ENCODE measurements at regions not wholly inside any gene's neighbourhood (a gene's known extent, or its start where the extent isn't known, plus 50 kb on each side); places are given as distances from the start of the nearest gene placed in this dataset.

GRCh38 chr10:110399106-110399964 is 94.6 kb upstream of the SMNDC1 start:
- no peak for DNase-seq

- DNase-seq, result peak; percentile 6
Measured at GRCh38 chr10:110399965-110400933, 95.5 kb upstream of the SMNDC1 start.

GRCh38 chr10:110401401-110402076 is 96.2 kb upstream of the DUSP5 start:
- no peak for DNase-seq

- DNase-seq, result no peak
Measured at GRCh38 chr10:110402077-110402416, 95.7 kb upstream of the DUSP5 start.

GRCh38 chr10:110403593-110403992 is 94.1 kb upstream of the DUSP5 start:
- no peak for DNase-seq

- DNase-seq, result no peak
Measured at GRCh38 chr10:110404413-110404812, 93.3 kb upstream of the DUSP5 start.

GRCh38 chr10:110404825-110405224 is 92.9 kb upstream of the DUSP5 start:
- DNase-seq, result no peak

- DNase-seq, result no peak
Measured at GRCh38 chr10:110405380-110405779, 92.3 kb upstream of the DUSP5 start.

- no peak for DNase-seq
Measured at GRCh38 chr10:110407301-110408170, 90.2 kb upstream of the DUSP5 start.

GRCh38 chr10:110408203-110408871 is 89.4 kb upstream of the DUSP5 start:
- DNase-seq, result no peak

- DNase-seq, result no peak
Measured at GRCh38 chr10:110408943-110409342, 88.8 kb upstream of the DUSP5 start.

- DNase-seq, result no peak
Measured at GRCh38 chr10:110409488-110409887, 88.2 kb upstream of the DUSP5 start.

GRCh38 chr10:110409926-110410325 is 87.8 kb upstream of the DUSP5 start:
- no peak for DNase-seq

GRCh38 chr10:110410329-110411046 is 87.2 kb upstream of the DUSP5 start:
- no peak for DNase-seq

GRCh38 chr10:110411047-110411410 is 86.7 kb upstream of the DUSP5 start:
- DNase-seq, result no peak

- no peak for DNase-seq
Measured at GRCh38 chr10:110413049-110413783, 84.5 kb upstream of the DUSP5 start.

- DNase-seq, result no peak
Measured at GRCh38 chr10:110413903-110414547, 83.7 kb upstream of the DUSP5 start.

- DNase-seq, result no peak
Measured at GRCh38 chr10:110414548-110415309, 83.0 kb upstream of the DUSP5 start.

GRCh38 chr10:110415809-110416208 is 81.9 kb upstream of the DUSP5 start:
- no peak for DNase-seq

Data from NCI-H2029 treated with DMSO at 0.1 percent for 48 hours (cell line).